ENCODE measurements at regions not wholly inside any gene's neighbourhood (a gene's known extent, or its start where the extent isn't known, plus 50 kb on each side); places are given as distances from the start of the nearest gene placed in this dataset.

DNA sequence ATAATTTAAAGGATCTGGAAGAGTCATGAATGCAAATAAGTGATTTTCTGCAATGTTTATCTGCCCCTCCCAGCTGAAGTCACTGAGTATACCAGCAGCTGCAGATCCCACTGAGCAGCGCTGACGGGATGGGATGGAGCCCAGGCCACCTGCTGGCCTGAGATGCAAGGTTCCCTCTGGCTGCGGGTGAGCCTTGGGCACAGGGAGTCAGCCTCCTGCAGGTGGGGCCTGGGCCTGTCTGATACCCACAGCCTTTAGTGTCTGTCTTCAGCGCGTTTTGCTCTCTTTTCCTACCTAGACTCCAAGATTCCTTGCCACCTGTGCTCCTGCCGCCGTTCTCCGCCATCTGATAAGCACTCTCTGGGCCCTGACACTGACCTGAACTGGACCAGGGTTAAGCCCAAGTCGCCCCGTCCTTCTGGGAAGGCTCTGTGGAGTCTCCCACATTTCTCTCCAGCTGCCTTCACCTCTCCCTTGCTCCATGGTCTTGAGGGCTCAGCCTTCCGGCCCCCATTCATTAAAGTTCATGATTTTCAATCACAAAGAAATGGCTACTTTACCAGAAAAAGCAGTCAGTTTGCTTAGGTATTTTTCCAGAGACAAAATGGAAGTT, 223.1 kb upstream of the FAT1 start (continued):
- no peak for TF ChIP-seq ZNF324 (tag by site-specific recombination; IDR thresholded peaks at IDR 0.05)
- no peak for TF ChIP-seq ZNF76 (tag by site-specific recombination; IDR thresholded peaks at IDR 0.05; ENCODE audit: borderline replicate concordance, low read depth)
- no peak for TF ChIP-seq ZNF146 (tag by site-specific recombination; IDR thresholded peaks at IDR 0.05)
- TF ChIP-seq GLI2 (tag by site-specific recombination; IDR thresholded peaks at IDR 0.05; ENCODE audit: borderline replicate concordance, low read depth) = no peak
- no peak for TF ChIP-seq SCRT2 (tag by site-specific recombination; IDR thresholded peaks at IDR 0.05)
- no peak for TF ChIP-seq ZNF391 (tag by site-specific recombination; IDR thresholded peaks at IDR 0.05; ENCODE audit: borderline replicate concordance, low read depth)
- no peak for TF ChIP-seq KLF16 (tag by site-specific recombination; IDR thresholded peaks at IDR 0.05)
- TF ChIP-seq TCF7L2 (IDR thresholded peaks at IDR 0.05; ENCODE audit: borderline replicate concordance, low read depth, low read length) = no peak
- no peak for TF ChIP-seq ZNF521 (tag by site-specific recombination; IDR thresholded peaks at IDR 0.05)
- TF ChIP-seq, protein P1, sequence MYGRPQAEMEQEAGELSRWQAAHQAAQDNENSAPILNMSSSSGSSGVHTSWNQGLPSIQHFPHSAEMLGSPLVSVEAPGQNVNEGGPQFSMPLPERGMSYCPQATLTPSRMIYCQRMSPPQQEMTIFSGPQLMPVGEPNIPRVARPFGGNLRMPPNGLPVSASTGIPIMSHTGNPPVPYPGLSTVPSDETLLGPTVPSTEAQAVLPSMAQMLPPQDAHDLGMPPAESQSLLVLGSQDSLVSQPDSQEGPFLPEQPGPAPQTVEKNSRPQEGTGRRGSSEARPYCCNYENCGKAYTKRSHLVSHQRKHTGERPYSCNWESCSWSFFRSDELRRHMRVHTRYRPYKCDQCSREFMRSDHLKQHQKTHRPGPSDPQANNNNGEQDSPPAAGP (tag by site-specific recombination; IDR thresholded peaks at IDR 0.05) = 0 out of 2 replicates have a peak, but pooled peaks have one; percentile 21
- no peak for TF ChIP-seq ZNF658 (tag by site-specific recombination; IDR thresholded peaks at IDR 0.05)
- 0 out of 2 replicates have a peak, but pooled peaks have one; percentile 25 for TF ChIP-seq IKZF3 (tag by site-specific recombination; IDR thresholded peaks at IDR 0.05)
- TF ChIP-seq, protein P2, sequence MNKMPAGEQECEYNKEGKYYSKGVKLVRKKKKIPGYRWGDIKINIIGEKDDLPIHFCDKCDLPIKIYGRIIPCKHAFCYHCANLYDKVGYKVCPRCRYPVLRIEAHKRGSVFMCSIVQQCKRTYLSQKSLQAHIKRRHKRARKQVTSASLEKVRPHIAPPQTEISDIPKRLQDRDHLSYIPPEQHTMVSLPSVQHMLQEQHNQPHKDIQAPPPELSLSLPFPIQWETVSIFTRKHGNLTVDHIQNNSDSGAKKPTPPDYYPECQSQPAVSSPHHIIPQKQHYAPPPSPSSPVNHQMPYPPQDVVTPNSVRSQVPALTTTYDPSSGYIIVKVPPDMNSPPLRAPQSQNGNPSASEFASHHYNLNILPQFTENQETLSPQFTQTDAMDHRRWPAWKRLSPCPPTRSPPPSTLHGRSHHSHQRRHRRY (tag by site-specific recombination; IDR thresholded peaks at IDR 0.05) = no peak
- TF ChIP-seq, protein P3, sequence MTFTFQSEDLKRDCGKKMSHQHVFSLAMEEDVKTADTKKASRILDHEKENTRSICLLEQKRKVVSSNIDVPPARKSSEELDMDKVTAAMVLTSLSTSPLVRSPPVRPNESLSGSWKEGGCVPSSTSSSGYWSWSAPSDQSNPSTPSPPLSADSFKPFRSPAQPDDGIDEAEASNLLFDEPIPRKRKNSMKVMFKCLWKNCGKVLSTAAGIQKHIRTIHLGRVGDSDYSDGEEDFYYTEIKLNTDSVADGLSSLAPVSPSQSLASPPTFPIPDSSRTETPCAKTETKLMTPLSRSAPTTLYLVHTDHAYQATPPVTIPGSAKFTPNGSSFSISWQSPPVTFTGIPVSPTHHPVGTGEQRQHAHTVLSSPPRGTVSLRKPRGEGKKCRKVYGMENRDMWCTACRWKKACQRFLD (tag by site-specific recombination; IDR thresholded peaks at IDR 0.05) = no peak
- no peak for TF ChIP-seq EGR2 (tag by site-specific recombination; IDR thresholded peaks at IDR 0.05; ENCODE audit: low read depth)
- TF ChIP-seq YY2 (tag by site-specific recombination; IDR thresholded peaks at IDR 0.05) = no peak
- TF ChIP-seq, protein P4, sequence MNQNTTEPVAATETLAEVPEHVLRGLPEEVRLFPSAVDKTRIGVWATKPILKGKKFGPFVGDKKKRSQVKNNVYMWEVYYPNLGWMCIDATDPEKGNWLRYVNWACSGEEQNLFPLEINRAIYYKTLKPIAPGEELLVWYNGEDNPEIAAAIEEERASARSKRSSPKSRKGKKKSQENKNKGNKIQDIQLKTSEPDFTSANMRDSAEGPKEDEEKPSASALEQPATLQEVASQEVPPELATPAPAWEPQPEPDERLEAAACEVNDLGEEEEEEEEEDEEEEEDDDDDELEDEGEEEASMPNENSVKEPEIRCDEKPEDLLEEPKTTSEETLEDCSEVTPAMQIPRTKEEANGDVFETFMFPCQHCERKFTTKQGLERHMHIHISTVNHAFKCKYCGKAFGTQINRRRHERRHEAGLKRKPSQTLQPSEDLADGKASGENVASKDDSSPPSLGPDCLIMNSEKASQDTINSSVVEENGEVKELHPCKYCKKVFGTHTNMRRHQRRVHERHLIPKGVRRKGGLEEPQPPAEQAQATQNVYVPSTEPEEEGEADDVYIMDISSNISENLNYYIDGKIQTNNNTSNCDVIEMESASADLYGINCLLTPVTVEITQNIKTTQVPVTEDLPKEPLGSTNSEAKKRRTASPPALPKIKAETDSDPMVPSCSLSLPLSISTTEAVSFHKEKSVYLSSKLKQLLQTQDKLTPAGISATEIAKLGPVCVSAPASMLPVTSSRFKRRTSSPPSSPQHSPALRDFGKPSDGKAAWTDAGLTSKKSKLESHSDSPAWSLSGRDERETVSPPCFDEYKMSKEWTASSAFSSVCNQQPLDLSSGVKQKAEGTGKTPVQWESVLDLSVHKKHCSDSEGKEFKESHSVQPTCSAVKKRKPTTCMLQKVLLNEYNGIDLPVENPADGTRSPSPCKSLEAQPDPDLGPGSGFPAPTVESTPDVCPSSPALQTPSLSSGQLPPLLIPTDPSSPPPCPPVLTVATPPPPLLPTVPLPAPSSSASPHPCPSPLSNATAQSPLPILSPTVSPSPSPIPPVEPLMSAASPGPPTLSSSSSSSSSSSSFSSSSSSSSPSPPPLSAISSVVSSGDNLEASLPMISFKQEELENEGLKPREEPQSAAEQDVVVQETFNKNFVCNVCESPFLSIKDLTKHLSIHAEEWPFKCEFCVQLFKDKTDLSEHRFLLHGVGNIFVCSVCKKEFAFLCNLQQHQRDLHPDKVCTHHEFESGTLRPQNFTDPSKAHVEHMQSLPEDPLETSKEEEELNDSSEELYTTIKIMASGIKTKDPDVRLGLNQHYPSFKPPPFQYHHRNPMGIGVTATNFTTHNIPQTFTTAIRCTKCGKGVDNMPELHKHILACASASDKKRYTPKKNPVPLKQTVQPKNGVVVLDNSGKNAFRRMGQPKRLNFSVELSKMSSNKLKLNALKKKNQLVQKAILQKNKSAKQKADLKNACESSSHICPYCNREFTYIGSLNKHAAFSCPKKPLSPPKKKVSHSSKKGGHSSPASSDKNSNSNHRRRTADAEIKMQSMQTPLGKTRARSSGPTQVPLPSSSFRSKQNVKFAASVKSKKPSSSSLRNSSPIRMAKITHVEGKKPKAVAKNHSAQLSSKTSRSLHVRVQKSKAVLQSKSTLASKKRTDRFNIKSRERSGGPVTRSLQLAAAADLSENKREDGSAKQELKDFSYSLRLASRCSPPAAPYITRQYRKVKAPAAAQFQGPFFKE (tag by site-specific recombination; IDR thresholded peaks at IDR 0.05; ENCODE audit: borderline replicate concordance) = no peak
- no peak for TF ChIP-seq KLF1 (tag by site-specific recombination; IDR thresholded peaks at IDR 0.05)
- TF ChIP-seq, protein P5, sequence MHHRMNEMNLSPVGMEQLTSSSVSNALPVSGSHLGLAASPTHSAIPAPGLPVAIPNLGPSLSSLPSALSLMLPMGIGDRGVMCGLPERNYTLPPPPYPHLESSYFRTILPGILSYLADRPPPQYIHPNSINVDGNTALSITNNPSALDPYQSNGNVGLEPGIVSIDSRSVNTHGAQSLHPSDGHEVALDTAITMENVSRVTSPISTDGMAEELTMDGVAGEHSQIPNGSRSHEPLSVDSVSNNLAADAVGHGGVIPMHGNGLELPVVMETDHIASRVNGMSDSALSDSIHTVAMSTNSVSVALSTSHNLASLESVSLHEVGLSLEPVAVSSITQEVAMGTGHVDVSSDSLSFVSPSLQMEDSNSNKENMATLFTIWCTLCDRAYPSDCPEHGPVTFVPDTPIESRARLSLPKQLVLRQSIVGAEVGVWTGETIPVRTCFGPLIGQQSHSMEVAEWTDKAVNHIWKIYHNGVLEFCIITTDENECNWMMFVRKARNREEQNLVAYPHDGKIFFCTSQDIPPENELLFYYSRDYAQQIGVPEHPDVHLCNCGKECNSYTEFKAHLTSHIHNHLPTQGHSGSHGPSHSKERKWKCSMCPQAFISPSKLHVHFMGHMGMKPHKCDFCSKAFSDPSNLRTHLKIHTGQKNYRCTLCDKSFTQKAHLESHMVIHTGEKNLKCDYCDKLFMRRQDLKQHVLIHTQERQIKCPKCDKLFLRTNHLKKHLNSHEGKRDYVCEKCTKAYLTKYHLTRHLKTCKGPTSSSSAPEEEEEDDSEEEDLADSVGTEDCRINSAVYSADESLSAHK (tag by site-specific recombination; IDR thresholded peaks at IDR 0.05) = no peak
- TF ChIP-seq, protein P6, sequence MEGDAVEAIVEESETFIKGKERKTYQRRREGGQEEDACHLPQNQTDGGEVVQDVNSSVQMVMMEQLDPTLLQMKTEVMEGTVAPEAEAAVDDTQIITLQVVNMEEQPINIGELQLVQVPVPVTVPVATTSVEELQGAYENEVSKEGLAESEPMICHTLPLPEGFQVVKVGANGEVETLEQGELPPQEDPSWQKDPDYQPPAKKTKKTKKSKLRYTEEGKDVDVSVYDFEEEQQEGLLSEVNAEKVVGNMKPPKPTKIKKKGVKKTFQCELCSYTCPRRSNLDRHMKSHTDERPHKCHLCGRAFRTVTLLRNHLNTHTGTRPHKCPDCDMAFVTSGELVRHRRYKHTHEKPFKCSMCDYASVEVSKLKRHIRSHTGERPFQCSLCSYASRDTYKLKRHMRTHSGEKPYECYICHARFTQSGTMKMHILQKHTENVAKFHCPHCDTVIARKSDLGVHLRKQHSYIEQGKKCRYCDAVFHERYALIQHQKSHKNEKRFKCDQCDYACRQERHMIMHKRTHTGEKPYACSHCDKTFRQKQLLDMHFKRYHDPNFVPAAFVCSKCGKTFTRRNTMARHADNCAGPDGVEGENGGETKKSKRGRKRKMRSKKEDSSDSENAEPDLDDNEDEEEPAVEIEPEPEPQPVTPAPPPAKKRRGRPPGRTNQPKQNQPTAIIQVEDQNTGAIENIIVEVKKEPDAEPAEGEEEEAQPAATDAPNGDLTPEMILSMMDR (tag by site-specific recombination; IDR thresholded peaks at IDR 0.05) = peak; percentile 60; the same call in 1 of the 2 replicates
- TF ChIP-seq, protein P7, sequence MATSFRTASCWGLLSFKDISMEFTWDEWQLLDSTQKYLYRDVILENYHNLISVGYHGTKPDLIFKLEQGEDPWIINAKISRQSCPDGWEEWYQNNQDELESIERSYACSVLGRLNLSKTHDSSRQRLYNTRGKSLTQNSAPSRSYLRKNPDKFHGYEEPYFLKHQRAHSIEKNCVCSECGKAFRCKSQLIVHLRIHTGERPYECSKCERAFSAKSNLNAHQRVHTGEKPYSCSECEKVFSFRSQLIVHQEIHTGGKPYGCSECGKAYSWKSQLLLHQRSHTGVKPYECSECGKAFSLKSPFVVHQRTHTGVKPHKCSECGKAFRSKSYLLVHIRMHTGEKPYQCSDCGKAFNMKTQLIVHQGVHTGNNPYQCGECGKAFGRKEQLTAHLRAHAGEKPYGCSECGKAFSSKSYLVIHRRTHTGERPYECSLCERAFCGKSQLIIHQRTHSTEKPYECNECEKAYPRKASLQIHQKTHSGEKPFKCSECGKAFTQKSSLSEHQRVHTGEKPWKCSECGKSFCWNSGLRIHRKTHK (tag by site-specific recombination; IDR thresholded peaks at IDR 0.05) = no peak
- no peak for TF ChIP-seq OSR2 (tag by site-specific recombination; IDR thresholded peaks at IDR 0.05)
- no peak for TF ChIP-seq ZNF473 (tag by site-specific recombination; IDR thresholded peaks at IDR 0.05)

Data from HEK293 (cell line).